ENCODE measurements at regions not wholly inside any gene's neighbourhood (a gene's known extent, or its start where the extent isn't known, plus 50 kb on each side); places are given as distances from the start of the nearest gene placed in this dataset.

DNA sequence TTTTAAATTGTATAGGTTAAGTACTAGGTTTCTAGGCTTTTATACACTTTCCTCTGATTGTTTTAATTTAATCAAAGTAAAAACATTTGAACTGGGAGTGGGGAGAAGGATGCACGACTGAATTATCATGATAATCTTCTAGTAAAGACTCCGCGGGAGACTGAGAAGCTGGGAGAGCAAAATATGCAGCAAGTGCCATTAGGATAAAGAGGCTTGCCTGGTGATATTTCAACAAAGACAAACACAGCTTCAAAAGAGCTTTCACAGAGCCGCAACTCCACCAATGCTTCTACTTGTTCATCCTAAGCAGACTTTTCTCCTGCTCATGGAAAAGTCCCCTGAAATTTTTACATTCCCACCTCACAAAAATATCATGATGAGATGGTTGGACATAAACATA lies 239.0 kb upstream of the PTBP2 start:
- Histone ChIP-seq H3K27ac (ENCODE audit: low read depth in 1 of 2, low read length in 2 of 2) (no peak overlapping the region), H3K36me3 (ENCODE audit: control insufficient read depth in 1 of 2, insufficient read depth in 2 of 2, low read length in 1 of 2) (no peaks in the 10 kb centered on the region), H3K4me1 (ENCODE audit: control insufficient read depth in 1 of 2, insufficient read depth in 2 of 2, low read length in 2 of 2) (peaks cover 0 to 7% of the 10 kb centered on the region in 2 donors), H3K27me3 (ENCODE audit: control insufficient read depth in 1 of 2, insufficient read depth in 2 of 2, low read length in 1 of 2) (no peaks in the 10 kb centered on the region), H3K4me3 (ENCODE audit: low read length in 2 of 2) (peak overlapping the region in 1 of 2 donors; percentile 8), H3K9me3 (ENCODE audit: control insufficient read depth, low read length) (no peaks in the 10 kb centered on the region)
- ATAC-seq (ENCODE audit: low FRiP score): no peak
- intact Hi-C loops (cut with DNase I): no loop called here
- 40 to 52% methylated on average over 4 of the region's 4 CpGs for WGBS, 2 donors
- DNase-seq: no peak

DNA sequence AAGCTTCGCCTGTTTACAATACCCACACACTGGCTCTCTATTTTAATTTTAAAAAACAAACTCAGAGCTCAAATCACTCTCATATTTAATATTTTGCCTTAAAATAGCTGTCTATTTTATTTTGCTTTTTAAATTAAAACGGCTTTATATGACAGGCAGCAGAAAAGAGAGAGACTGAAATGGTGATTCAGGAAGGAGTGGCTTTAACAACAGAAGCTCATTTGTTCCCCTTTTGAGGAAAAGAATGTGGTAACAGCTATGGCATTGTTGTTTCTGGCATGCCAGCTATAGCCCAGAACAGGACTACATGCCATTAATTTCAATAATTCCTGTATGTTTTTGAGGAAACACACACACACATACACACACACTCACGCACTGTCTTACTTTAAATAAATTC lies 234.2 kb upstream of the PTBP2 start:
- H3K4me1 ChIP-seq (ENCODE audit: control insufficient read depth in 1 of 2, insufficient read depth in 2 of 2, low read length in 2 of 2): peaks cover 0 to 7% of the 10 kb centered on the region in 2 donors
- DNase-seq (no peak), ATAC-seq (ENCODE audit: low FRiP score) (no peak)
- H3K9me3 ChIP-seq (ENCODE audit: control insufficient read depth, low read length): no peaks in the 10 kb centered on the region
- no peak overlapping the region for H3K4me3 ChIP-seq (ENCODE audit: low read length in 2 of 2)
- no peak overlapping the region for H3K27ac ChIP-seq (ENCODE audit: low read depth in 1 of 2, low read length in 2 of 2)
- no peaks in the 10 kb centered on the region for H3K27me3 ChIP-seq (ENCODE audit: control insufficient read depth in 1 of 2, insufficient read depth in 2 of 2, low read length in 1 of 2)
- 17 to 18% methylated on average over 3 of the region's 3 CpGs for WGBS, 2 donors
- H3K36me3 ChIP-seq (ENCODE audit: control insufficient read depth in 1 of 2, insufficient read depth in 2 of 2, low read length in 1 of 2): no peaks in the 10 kb centered on the region
- intact Hi-C loops (cut with DNase I): no loop called here

GRCh38 chr1:96487971-96488370 lies 233.6 kb upstream of the PTBP2 start:
- ATAC-seq (ENCODE audit: low FRiP score) (no peak), DNase-seq (no peak)
- WGBS, 2 donors: 51 to 61% methylated on average over 5 of the region's 5 CpGs
- Histone ChIP-seq H3K27me3 (ENCODE audit: control insufficient read depth in 1 of 2, insufficient read depth in 2 of 2, low read length in 1 of 2) (no peaks in the 10 kb centered on the region), H3K9me3 (ENCODE audit: control insufficient read depth, low read length) (no peaks in the 10 kb centered on the region), H3K4me3 (ENCODE audit: low read length in 2 of 2) (no peak overlapping the region), H3K4me1 (ENCODE audit: control insufficient read depth in 1 of 2, insufficient read depth in 2 of 2, low read length in 2 of 2) (peaks cover 0 to 7% of the 10 kb centered on the region in 2 donors), H3K27ac (ENCODE audit: low read depth in 1 of 2, low read length in 2 of 2) (peak overlapping the region in 1 of 2 donors; percentile 21), H3K36me3 (ENCODE audit: control insufficient read depth in 1 of 2, insufficient read depth in 2 of 2, low read length in 1 of 2) (no peaks in the 10 kb centered on the region)
- intact Hi-C loops (cut with DNase I): no loop called here

- Histone ChIP-seq H3K27me3 (ENCODE audit: control insufficient read depth in 1 of 2, insufficient read depth in 2 of 2, low read length in 1 of 2) (no peaks in the 10 kb centered on the region), H3K36me3 (ENCODE audit: control insufficient read depth in 1 of 2, insufficient read depth in 2 of 2, low read length in 1 of 2) (no peaks in the 10 kb centered on the region), H3K9me3 (ENCODE audit: control insufficient read depth, low read length) (no peaks in the 10 kb centered on the region), H3K4me1 (ENCODE audit: control insufficient read depth in 1 of 2, insufficient read depth in 2 of 2, low read length in 2 of 2) (peaks cover 0 to 7% of the 10 kb centered on the region in 2 donors), H3K27ac (ENCODE audit: low read depth in 1 of 2, low read length in 2 of 2) (no peak overlapping the region), H3K4me3 (ENCODE audit: low read length in 2 of 2) (no peak overlapping the region)
- no peak for ATAC-seq (ENCODE audit: low FRiP score)
- 88 to 90% methylated on average over 2 of the region's 2 CpGs for WGBS, 2 donors
- intact Hi-C loops (cut with DNase I): no loop called here
- DNase-seq: no peak
Observed at GRCh38 chr1:96488777-96489176, 232.8 kb upstream of the PTBP2 start.

GRCh38 chr1:96492236-96492635 lies 229.3 kb upstream of the PTBP2 start:
- ATAC-seq (ENCODE audit: low FRiP score) (no peak), DNase-seq (no peak)
- Histone ChIP-seq H3K27me3 (ENCODE audit: control insufficient read depth in 1 of 2, insufficient read depth in 2 of 2, low read length in 1 of 2) (no peaks in the 10 kb centered on the region), H3K4me3 (ENCODE audit: low read length in 2 of 2) (no peak overlapping the region), H3K9me3 (ENCODE audit: control insufficient read depth, low read length) (no peaks in the 10 kb centered on the region), H3K27ac (ENCODE audit: low read depth in 1 of 2, low read length in 2 of 2) (no peak overlapping the region), H3K4me1 (ENCODE audit: control insufficient read depth in 1 of 2, insufficient read depth in 2 of 2, low read length in 2 of 2) (no peaks in the 10 kb centered on the region), H3K36me3 (ENCODE audit: control insufficient read depth in 1 of 2, insufficient read depth in 2 of 2, low read length in 1 of 2) (no peaks in the 10 kb centered on the region)
- intact Hi-C loops (cut with DNase I): no loop called here
- 70 to 71% methylated on average over 4 of the region's 4 CpGs for WGBS, 2 donors

- Histone ChIP-seq H3K4me3 (ENCODE audit: low read length in 2 of 2) (no peak overlapping the region), H3K27ac (ENCODE audit: low read depth in 1 of 2, low read length in 2 of 2) (no peak overlapping the region), H3K4me1 (ENCODE audit: control insufficient read depth in 1 of 2, insufficient read depth in 2 of 2, low read length in 2 of 2) (no peaks in the 10 kb centered on the region), H3K9me3 (ENCODE audit: control insufficient read depth, low read length) (peaks cover 1% of the 10 kb centered on the region), H3K27me3 (ENCODE audit: control insufficient read depth in 1 of 2, insufficient read depth in 2 of 2, low read length in 1 of 2) (no peaks in the 10 kb centered on the region), H3K36me3 (ENCODE audit: control insufficient read depth in 1 of 2, insufficient read depth in 2 of 2, low read length in 1 of 2) (no peaks in the 10 kb centered on the region)
- no peak for DNase-seq
- no peak for ATAC-seq (ENCODE audit: low FRiP score)
- intact Hi-C loops (cut with DNase I): no loop called here
- 62 to 72% methylated on average over 5 of the region's 5 CpGs for WGBS, 2 donors
Observed at GRCh38 chr1:96498744-96499340, 222.7 kb upstream of the PTBP2 start.

- H3K27me3 ChIP-seq (ENCODE audit: control insufficient read depth in 1 of 2, insufficient read depth in 2 of 2, low read length in 1 of 2): no peaks in the 10 kb centered on the region
- peaks cover 1% of the 10 kb centered on the region for H3K9me3 ChIP-seq (ENCODE audit: control insufficient read depth, low read length)
- ATAC-seq (ENCODE audit: low FRiP score) (no peak), DNase-seq (no peak)
- H3K27ac ChIP-seq (ENCODE audit: low read depth in 1 of 2, low read length in 2 of 2): no peak overlapping the region
- no peaks in the 10 kb centered on the region for H3K36me3 ChIP-seq (ENCODE audit: control insufficient read depth in 1 of 2, insufficient read depth in 2 of 2, low read length in 1 of 2)
- intact Hi-C loops (cut with DNase I): no loop called here
- H3K4me3 ChIP-seq (ENCODE audit: low read length in 2 of 2): no peak overlapping the region
- no peaks in the 10 kb centered on the region for H3K4me1 ChIP-seq (ENCODE audit: control insufficient read depth in 1 of 2, insufficient read depth in 2 of 2, low read length in 2 of 2)
- 73 to 74% methylated on average over 4 of the region's 4 CpGs for WGBS, 2 donors
Observed at GRCh38 chr1:96508233-96508632, 213.4 kb upstream of the PTBP2 start.

- DNase-seq (no peak), ATAC-seq (ENCODE audit: low FRiP score) (no peak)
- intact Hi-C loops (cut with DNase I): no loop called here
- WGBS, 2 donors: 83 to 96% methylated on average over 1 of the region's 1 CpG
- no peaks in the 10 kb centered on the region for H3K36me3 ChIP-seq (ENCODE audit: control insufficient read depth in 1 of 2, insufficient read depth in 2 of 2, low read length in 1 of 2)
- H3K9me3 ChIP-seq (ENCODE audit: control insufficient read depth, low read length): no peaks in the 10 kb centered on the region
- no peaks in the 10 kb centered on the region for H3K27me3 ChIP-seq (ENCODE audit: control insufficient read depth in 1 of 2, insufficient read depth in 2 of 2, low read length in 1 of 2)
- H3K27ac ChIP-seq (ENCODE audit: low read depth in 1 of 2, low read length in 2 of 2): no peak overlapping the region
- no peak overlapping the region for H3K4me3 ChIP-seq (ENCODE audit: low read length in 2 of 2)
- H3K4me1 ChIP-seq (ENCODE audit: control insufficient read depth in 1 of 2, insufficient read depth in 2 of 2, low read length in 2 of 2): no peaks in the 10 kb centered on the region
Observed at GRCh38 chr1:96509339-96509738, 212.2 kb upstream of the PTBP2 start.

- no peak for ATAC-seq (ENCODE audit: low FRiP score)
- WGBS, 2 donors: 96 to 98% methylated on average over 2 of the region's 2 CpGs
- no peak for DNase-seq
- no peaks in the 10 kb centered on the region for H3K27me3 ChIP-seq (ENCODE audit: control insufficient read depth in 1 of 2, insufficient read depth in 2 of 2, low read length in 1 of 2)
- H3K36me3 ChIP-seq (ENCODE audit: control insufficient read depth in 1 of 2, insufficient read depth in 2 of 2, low read length in 1 of 2): no peaks in the 10 kb centered on the region
- no peaks in the 10 kb centered on the region for H3K4me1 ChIP-seq (ENCODE audit: control insufficient read depth in 1 of 2, insufficient read depth in 2 of 2, low read length in 2 of 2)
- H3K27ac ChIP-seq (ENCODE audit: low read depth in 1 of 2, low read length in 2 of 2): no peak overlapping the region
- no peak overlapping the region for H3K4me3 ChIP-seq (ENCODE audit: low read length in 2 of 2)
- intact Hi-C loops (cut with DNase I): no loop called here
- no peaks in the 10 kb centered on the region for H3K9me3 ChIP-seq (ENCODE audit: control insufficient read depth, low read length)
Observed at GRCh38 chr1:96509951-96510350, 211.6 kb upstream of the PTBP2 start.
